ENCODE measurements at regions not wholly inside any gene's neighbourhood (a gene's known extent, or its start where the extent isn't known, plus 50 kb on each side); places are given as distances from the start of the nearest gene placed in this dataset.

DNA sequence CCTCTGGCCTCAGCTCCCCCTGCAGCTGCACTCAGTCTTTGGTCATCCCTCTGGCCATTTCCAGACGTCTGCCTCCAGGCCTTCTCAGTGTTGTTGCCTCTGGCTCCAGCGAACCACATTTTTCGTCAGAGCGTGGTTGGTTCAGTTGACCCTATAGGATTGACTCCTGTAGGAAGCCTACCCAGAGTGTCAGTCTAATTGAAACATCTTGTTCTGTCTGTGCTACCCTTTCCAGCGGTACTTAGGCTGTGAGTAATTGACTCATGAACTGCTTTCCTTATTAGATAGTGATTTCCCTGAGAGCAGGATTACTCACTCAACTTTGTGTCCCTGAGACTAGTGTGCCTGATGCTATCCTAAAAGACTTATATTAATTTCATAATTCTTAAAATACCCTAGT, 373.2 kb downstream of the ATP23 start:
- ChIA-PET POLR2A (no interaction called here), CTCF (interaction anchor here (1.3 kb wide), 1 partner anchor 226 kb away, joined by 3 read pairs; no protein-coding TSS in a partner anchor)
- no peak for TF ChIP-seq CTCF (IDR thresholded peaks at IDR 0.05; ENCODE audit: low read depth, low read length)
- Histone ChIP-seq H3K4me3 (ENCODE audit: low read depth, low read length) (no peak overlapping the region), H3K27ac (ENCODE audit: low read depth, low read length) (peak overlapping the region; percentile 47), H3K27me3 (ENCODE audit: control insufficient read depth, insufficient read depth, low read length) (no peaks in the 10 kb centered on the region), H3K9me3 (ENCODE audit: control insufficient read depth, insufficient read depth, low read length) (peaks cover 7% of the 10 kb centered on the region)
- DNase-seq (ENCODE audit: low read depth, low spot score): no peak

DNA sequence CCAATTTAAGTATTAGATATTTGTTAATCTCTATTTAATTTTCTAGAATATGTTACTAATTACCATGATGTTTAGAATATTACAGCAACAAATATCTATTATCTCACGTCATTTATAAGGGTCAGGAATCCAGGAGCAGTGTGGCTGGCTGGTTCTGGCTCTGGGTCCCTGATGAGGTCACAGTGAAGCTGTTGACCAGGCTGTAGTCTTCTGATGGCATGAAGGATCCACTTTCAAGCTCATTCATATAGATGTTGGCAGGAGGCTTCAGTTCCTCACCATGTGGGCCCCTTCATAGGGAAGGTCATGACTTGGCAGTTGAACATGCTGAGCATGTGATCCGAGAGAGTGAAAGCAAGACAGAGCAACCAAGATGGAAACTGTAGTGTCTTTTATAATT, 375.6 kb downstream of the ATP23 start:
- Histone ChIP-seq H3K27me3 (ENCODE audit: control insufficient read depth, insufficient read depth, low read length) (no peaks in the 10 kb centered on the region), H3K9me3 (ENCODE audit: control insufficient read depth, insufficient read depth, low read length) (peaks cover 7% of the 10 kb centered on the region), H3K4me3 (ENCODE audit: low read depth, low read length) (no peak overlapping the region), H3K27ac (ENCODE audit: low read depth, low read length) (no peak overlapping the region)
- no peak for TF ChIP-seq CTCF (IDR thresholded peaks at IDR 0.05; ENCODE audit: low read depth, low read length)
- CTCF ChIA-PET: interaction anchor here (1.0 kb wide), 1 partner anchor 9 kb away, joined by 3 read pairs; no protein-coding TSS in a partner anchor
- DNase-seq (ENCODE audit: low read depth, low spot score): no peak
- POLR2A ChIA-PET: no interaction called here

GRCh38 chr12:58321414-58321813, 380.0 kb downstream of the ATP23 start:
- ChIA-PET POLR2A (no interaction called here), CTCF (no interaction called here)
- no peak for TF ChIP-seq CTCF (IDR thresholded peaks at IDR 0.05; ENCODE audit: low read depth, low read length)
- Histone ChIP-seq H3K27ac (ENCODE audit: low read depth, low read length) (no peak overlapping the region), H3K9me3 (ENCODE audit: control insufficient read depth, insufficient read depth, low read length) (peaks cover 7% of the 10 kb centered on the region), H3K4me3 (ENCODE audit: low read depth, low read length) (no peak overlapping the region), H3K27me3 (ENCODE audit: control insufficient read depth, insufficient read depth, low read length) (no peaks in the 10 kb centered on the region)
- no peak for DNase-seq (ENCODE audit: low read depth, low spot score)

DNA sequence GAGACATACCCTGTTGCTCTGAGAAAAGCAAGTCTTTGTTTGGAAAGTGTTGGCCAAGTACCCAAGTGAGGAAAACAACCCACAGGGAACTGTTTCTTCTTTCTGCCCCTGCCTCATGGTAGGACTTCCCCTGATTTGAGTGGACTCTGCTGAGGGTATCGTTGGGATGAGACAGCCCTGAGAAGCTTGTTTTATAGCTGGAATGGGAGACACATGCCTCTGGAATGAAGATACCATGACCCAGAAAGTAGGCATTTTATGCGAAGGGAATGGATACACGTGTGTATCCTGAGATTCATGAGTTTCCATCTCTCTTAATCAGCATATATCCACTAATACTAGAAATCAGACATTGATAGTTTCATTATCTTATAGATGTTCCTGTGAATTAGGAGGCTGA, 382.3 kb downstream of the ATP23 start:
- CTCF ChIA-PET: no interaction called here
- POLR2A ChIA-PET: interaction anchor here (0.7 kb wide), 1 partner anchor 13 kb away, joined by 3 read pairs; no protein-coding TSS in a partner anchor
- no peak overlapping the region for H3K27ac ChIP-seq (ENCODE audit: low read depth, low read length)

GRCh38 chr12:58325561-58325960, 384.2 kb downstream of the ATP23 start:
- ChIA-PET POLR2A (interaction anchor here (2.3 kb wide), 1 partner anchor 12 kb away, joined by 10 read pairs; no protein-coding TSS in a partner anchor), CTCF (interaction anchor here (1.0 to 2.5 kb wide), 3 partner anchors 9 to 342 kb away, joined by 3 to 10 read pairs (median 3); no protein-coding TSS in a partner anchor)
- H3K27ac ChIP-seq (ENCODE audit: low read depth, low read length): no peak overlapping the region

More for the DNA sequence above, 382.3 kb downstream of the ATP23 start:
- TF ChIP-seq CTCF (IDR thresholded peaks at IDR 0.05; ENCODE audit: low read depth, low read length): no peak
- no peaks in the 10 kb centered on the region for H3K27me3 ChIP-seq (ENCODE audit: control insufficient read depth, insufficient read depth, low read length)
- peaks cover 5% of the 10 kb centered on the region for H3K9me3 ChIP-seq (ENCODE audit: control insufficient read depth, insufficient read depth, low read length)
- no peak overlapping the region for H3K4me3 ChIP-seq (ENCODE audit: low read depth, low read length)
- no peak for DNase-seq (ENCODE audit: low read depth, low spot score)

More at GRCh38 chr12:58325561-58325960, 384.2 kb downstream of the ATP23 start:
- TF ChIP-seq CTCF (IDR thresholded peaks at IDR 0.05; ENCODE audit: low read depth, low read length): no peak
- no peak for DNase-seq (ENCODE audit: low read depth, low spot score)
- Histone ChIP-seq H3K9me3 (ENCODE audit: control insufficient read depth, insufficient read depth, low read length) (no peaks in the 10 kb centered on the region), H3K4me3 (ENCODE audit: low read depth, low read length) (no peak overlapping the region), H3K27me3 (ENCODE audit: control insufficient read depth, insufficient read depth, low read length) (no peaks in the 10 kb centered on the region)
